Endodermal cell (in vitro differentiated cells): ENCODE measurements at regions not wholly inside any gene's neighbourhood (a gene's known extent, or its start where the extent isn't known, plus 50 kb on each side); places are given as distances from the start of the nearest gene placed in this dataset.

Experiments used
- DNase-seq: peaks from one replicate; pipeline ENCODE4 v3.0.0-alpha.2; 2017
- H3K27ac ChIP-seq: 2 replicates; pipeline ENCODE4 v1.5.1; 2013; ENCODE audit warnings: mild to moderate bottlenecking, low read depth, low read length, moderate library complexity
- H3K27me3 ChIP-seq: 2 replicates; pipeline ENCODE4 v1.6.1; 2013; ENCODE audit warnings: mild to moderate bottlenecking, low read length, moderate library complexity; ENCODE audit not compliant: insufficient read depth, control insufficient read depth, poor library complexity, severe bottlenecking
- H3K36me3 ChIP-seq: 2 replicates; pipeline ENCODE4 v1.7.0; 2013; ENCODE audit warnings: mild to moderate bottlenecking, low read length, moderate library complexity; ENCODE audit not compliant: control insufficient read depth, insufficient read depth
- H3K4me1 ChIP-seq: one replicate; pipeline ENCODE4 v1.7.0; 2013; ENCODE audit warnings: low read length; ENCODE audit not compliant: control insufficient read depth, insufficient read depth
- H3K4me3 ChIP-seq: 2 replicates; pipeline ENCODE4 v1.5.1; 2013; ENCODE audit warnings: mild to moderate bottlenecking, low read length, moderate library complexity
- H3K9ac ChIP-seq: 2 replicates; pipeline ENCODE4 v1.6.1; 2013; ENCODE audit warnings: mild to moderate bottlenecking, low read length, moderate library complexity; ENCODE audit not compliant: poor library complexity, severe bottlenecking; ENCODE audit errors: extremely low read depth
- H3K9me3 ChIP-seq: 2 replicates; pipeline ENCODE4 v1.6.1; 2013; ENCODE audit warnings: mild to moderate bottlenecking, low read length, moderate library complexity; ENCODE audit not compliant: control insufficient read depth
- H3K27ac Mint-ChIP-seq: 2 replicates; pipeline ENCODE4 v1.8.0; 2020; ENCODE audit warnings: mixed read lengths
- H3K27me3 Mint-ChIP-seq: 2 replicates; pipeline ENCODE4 v1.8.0; 2021; ENCODE audit warnings: mild to moderate bottlenecking, mixed read lengths; ENCODE audit not compliant: insufficient read depth
- H3K36me3 Mint-ChIP-seq: 2 replicates; pipeline ENCODE4 v1.8.0; 2020; ENCODE audit warnings: low read depth, mixed read lengths
- H3K4me1 Mint-ChIP-seq: 2 replicates; pipeline ENCODE4 v1.8.0; 2020; ENCODE audit warnings: mixed read lengths
- H3K4me3 Mint-ChIP-seq: 2 replicates; pipeline ENCODE4 v1.8.0; 2020; ENCODE audit warnings: mild to moderate bottlenecking, moderate library complexity, mixed read lengths
- H3K9me3 Mint-ChIP-seq: 2 replicates; pipeline ENCODE4 v1.8.0; 2020; ENCODE audit warnings: mild to moderate bottlenecking, mixed read lengths
- WGBS, 2 experiments: methylation state at CpG; one replicate each; pipeline versions ENCODE4 v1.1.5 to v1.1.7; 2013; ENCODE audit warnings: missing lambda C conversion rate in 2 of 2, mixed read lengths in 1 of 2; ENCODE audit not compliant: insufficient coverage in 1 of 2, insufficient read length in 1 of 2; 5-methylcytosine and 5-hydroxymethylcytosine counted together
- TF ChIP-seq, protein P1 (sequence below): fragments of 200-600 bp; sonication (generic); conservative IDR thresholded peaks from 2 replicates; pipeline ENCODE4 v1.5.0; 2021; ENCODE audit warnings: antibody characterized with exemption, mild to moderate bottlenecking

DNA sequence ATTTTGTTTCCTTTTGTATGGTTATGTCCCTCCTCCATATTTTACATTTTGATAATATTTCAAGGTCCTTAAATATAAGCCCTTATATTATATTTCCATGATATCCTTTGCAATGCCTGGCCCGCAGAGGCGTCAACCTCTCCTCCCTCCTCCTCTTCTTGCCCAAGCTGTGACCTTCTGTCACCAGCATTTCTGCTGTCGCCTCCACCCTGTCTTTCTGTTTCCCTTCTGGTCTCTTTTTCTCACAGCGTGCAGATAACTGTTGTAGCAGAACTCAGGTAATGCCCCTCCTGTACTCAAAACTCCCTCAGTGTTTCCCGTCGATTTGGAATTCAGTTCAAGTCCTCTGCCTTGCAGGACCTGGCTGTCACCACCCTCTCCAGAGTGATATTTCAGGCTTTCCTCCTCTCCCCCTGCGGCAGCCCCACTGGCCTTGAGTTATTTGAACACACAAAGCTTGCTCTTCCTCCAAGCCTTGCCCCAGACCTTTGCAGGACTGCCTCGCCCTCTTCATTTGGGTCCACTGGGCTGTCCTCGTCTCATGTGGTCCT is 709.3 kb downstream of the DCDC2C start:
- 81 to 84% methylated on average over 8 to 9 of the region's 9 CpGs for WGBS, 2 experiments
- H3K4me3 ChIP-seq, result no peak overlapping the region
- peaks cover 3% of the 10 kb centered on the region for H3K4me1 Mint-ChIP-seq
- no peak for DNase-seq
- H3K27ac ChIP-seq, result no peak overlapping the region
- H3K4me1 ChIP-seq, result no peaks in the 10 kb centered on the region
- no peaks in the 10 kb centered on the region for H3K27me3 ChIP-seq
- no peaks in the 10 kb centered on the region for H3K27me3 Mint-ChIP-seq
- H3K4me3 Mint-ChIP-seq, result no peak overlapping the region
- TF ChIP-seq, protein P1, sequence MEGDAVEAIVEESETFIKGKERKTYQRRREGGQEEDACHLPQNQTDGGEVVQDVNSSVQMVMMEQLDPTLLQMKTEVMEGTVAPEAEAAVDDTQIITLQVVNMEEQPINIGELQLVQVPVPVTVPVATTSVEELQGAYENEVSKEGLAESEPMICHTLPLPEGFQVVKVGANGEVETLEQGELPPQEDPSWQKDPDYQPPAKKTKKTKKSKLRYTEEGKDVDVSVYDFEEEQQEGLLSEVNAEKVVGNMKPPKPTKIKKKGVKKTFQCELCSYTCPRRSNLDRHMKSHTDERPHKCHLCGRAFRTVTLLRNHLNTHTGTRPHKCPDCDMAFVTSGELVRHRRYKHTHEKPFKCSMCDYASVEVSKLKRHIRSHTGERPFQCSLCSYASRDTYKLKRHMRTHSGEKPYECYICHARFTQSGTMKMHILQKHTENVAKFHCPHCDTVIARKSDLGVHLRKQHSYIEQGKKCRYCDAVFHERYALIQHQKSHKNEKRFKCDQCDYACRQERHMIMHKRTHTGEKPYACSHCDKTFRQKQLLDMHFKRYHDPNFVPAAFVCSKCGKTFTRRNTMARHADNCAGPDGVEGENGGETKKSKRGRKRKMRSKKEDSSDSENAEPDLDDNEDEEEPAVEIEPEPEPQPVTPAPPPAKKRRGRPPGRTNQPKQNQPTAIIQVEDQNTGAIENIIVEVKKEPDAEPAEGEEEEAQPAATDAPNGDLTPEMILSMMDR, result no peak
- no peaks in the 10 kb centered on the region for H3K9me3 ChIP-seq
- H3K36me3 ChIP-seq, result no peaks in the 10 kb centered on the region
- H3K9me3 Mint-ChIP-seq, result no peaks in the 10 kb centered on the region
- H3K36me3 Mint-ChIP-seq, result no peaks in the 10 kb centered on the region
- no peak overlapping the region for H3K9ac ChIP-seq
- H3K27ac Mint-ChIP-seq, result no peak overlapping the region

DNA sequence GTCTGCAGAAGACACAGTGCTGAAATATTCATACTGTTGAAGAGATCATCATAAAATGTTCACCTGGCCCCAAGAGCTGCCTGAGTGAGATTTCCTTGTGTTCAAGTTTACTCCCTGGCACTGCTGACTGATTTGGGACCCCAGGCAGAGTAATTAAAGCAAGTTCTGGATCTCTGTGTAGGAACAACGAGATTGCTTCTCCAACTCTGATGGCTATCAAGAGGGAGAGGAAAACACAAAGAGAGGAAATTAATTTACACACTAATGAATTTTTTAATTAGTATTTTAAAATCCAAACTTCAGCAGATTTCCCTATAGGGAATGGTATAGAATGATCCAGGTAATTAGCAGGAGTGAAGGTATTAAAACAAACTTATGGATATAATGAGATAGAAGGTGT is 711.8 kb downstream of the DCDC2C start:
- Histone ChIP-seq H3K9ac (no peak overlapping the region), H3K27me3 (no peaks in the 10 kb centered on the region), H3K4me3 (no peak overlapping the region), H3K4me1 (no peaks in the 10 kb centered on the region), H3K27ac (no peak overlapping the region), H3K9me3 (no peaks in the 10 kb centered on the region), H3K36me3 (no peaks in the 10 kb centered on the region)
- 80 to 90% methylated on average over 1 of the region's 1 CpG for WGBS, 2 experiments
- Mint-ChIP-seq H3K27me3 (no peaks in the 10 kb centered on the region), H3K4me1 (no peaks in the 10 kb centered on the region), H3K36me3 (no peaks in the 10 kb centered on the region), H3K4me3 (no peak overlapping the region), H3K9me3 (peaks cover 4% of the 10 kb centered on the region), H3K27ac (no peak overlapping the region)
- no peak for DNase-seq
- TF ChIP-seq, protein P1, result no peak

DNA sequence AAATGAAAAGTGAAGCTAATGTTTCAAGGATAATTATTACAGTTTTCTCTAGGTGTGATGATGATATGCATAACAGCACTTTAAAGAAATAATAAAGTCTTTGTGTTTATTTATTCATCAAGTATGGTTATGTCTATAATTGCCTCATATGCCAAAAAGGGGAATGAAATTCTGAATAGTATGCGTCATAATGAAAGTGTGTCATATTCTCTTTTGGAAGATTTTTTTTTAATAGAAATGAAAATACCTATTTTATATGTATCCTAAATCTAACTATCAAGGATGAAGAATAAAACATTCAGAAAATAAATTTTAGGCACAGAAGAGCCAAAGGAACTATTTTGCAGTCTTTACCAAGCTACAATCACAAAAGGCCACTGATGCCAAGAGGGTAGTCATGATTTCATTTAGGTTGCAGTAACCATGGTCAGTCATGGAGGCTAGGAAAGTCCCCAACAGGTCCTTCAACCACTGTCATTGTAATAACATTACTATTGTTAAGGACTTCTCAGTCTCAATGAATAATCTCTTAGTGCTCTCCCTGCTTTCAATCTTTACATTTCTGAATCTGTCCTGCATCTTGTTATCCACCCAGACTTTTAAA is 712.5 kb downstream of the DCDC2C start:
- no peak overlapping the region for H3K4me3 Mint-ChIP-seq
- no CpG with 5 or more reads among the region's 1 CpG for whole genome bisulfite sequencing, 2 experiments
- no peak overlapping the region for H3K27ac ChIP-seq

More for the DNA sequence above, 712.5 kb downstream of the DCDC2C start:
- H3K27me3 Mint-ChIP-seq, result no peaks in the 10 kb centered on the region
- H3K4me1 ChIP-seq, result no peaks in the 10 kb centered on the region
- H3K4me1 Mint-ChIP-seq, result no peaks in the 10 kb centered on the region
- no peak overlapping the region for H3K4me3 ChIP-seq
- H3K27me3 ChIP-seq, result no peaks in the 10 kb centered on the region
- peaks cover 4% of the 10 kb centered on the region for H3K9me3 Mint-ChIP-seq
- TF ChIP-seq, protein P1, result no peak
- no peak overlapping the region for H3K9ac ChIP-seq
- DNase-seq, result no peak
- H3K9me3 ChIP-seq, result no peaks in the 10 kb centered on the region
- no peak overlapping the region for H3K27ac Mint-ChIP-seq
- H3K36me3 ChIP-seq, result no peaks in the 10 kb centered on the region
- H3K36me3 Mint-ChIP-seq, result no peaks in the 10 kb centered on the region
